ENCODE measurements at regions not wholly inside any gene's neighbourhood (a gene's known extent, or its start where the extent isn't known, plus 50 kb on each side); places are given as distances from the start of the nearest gene placed in this dataset.

DNA sequence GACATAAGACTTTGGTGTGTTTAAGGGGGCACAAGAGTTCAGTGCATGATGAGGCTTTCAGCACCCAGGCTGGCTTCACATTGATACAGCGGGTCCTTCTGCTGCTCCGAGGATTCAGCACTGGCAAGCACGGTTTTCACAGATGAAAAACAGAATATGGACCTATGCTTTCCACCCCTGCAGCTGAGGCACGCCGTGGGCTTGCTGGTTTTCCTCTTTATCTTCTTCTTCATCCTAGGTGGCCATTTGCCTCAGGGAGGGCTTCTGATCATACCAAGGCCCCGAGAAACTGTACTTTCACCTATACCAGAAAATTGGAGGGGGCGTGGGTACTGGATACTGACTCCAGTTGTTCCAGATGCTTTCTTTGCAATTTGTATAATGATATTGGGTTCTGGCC lies 277.1 kb upstream of the ZNF32 start:
- TF ChIP-seq, protein P1, sequence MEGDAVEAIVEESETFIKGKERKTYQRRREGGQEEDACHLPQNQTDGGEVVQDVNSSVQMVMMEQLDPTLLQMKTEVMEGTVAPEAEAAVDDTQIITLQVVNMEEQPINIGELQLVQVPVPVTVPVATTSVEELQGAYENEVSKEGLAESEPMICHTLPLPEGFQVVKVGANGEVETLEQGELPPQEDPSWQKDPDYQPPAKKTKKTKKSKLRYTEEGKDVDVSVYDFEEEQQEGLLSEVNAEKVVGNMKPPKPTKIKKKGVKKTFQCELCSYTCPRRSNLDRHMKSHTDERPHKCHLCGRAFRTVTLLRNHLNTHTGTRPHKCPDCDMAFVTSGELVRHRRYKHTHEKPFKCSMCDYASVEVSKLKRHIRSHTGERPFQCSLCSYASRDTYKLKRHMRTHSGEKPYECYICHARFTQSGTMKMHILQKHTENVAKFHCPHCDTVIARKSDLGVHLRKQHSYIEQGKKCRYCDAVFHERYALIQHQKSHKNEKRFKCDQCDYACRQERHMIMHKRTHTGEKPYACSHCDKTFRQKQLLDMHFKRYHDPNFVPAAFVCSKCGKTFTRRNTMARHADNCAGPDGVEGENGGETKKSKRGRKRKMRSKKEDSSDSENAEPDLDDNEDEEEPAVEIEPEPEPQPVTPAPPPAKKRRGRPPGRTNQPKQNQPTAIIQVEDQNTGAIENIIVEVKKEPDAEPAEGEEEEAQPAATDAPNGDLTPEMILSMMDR (IDR thresholded peaks at IDR 0.05): no peak
- TF ChIP-seq POLR2AphosphoS5 (IDR thresholded peaks at IDR 0.05) (no peak), POLR2A (IDR thresholded peaks at IDR 0.05; ENCODE audit: low read depth) (no peak), EP300 (IDR thresholded peaks at IDR 0.05) (no peak)
